ENCODE measurements at regions not wholly inside any gene's neighbourhood (a gene's known extent, or its start where the extent isn't known, plus 50 kb on each side); places are given as distances from the start of the nearest gene placed in this dataset.

DNA sequence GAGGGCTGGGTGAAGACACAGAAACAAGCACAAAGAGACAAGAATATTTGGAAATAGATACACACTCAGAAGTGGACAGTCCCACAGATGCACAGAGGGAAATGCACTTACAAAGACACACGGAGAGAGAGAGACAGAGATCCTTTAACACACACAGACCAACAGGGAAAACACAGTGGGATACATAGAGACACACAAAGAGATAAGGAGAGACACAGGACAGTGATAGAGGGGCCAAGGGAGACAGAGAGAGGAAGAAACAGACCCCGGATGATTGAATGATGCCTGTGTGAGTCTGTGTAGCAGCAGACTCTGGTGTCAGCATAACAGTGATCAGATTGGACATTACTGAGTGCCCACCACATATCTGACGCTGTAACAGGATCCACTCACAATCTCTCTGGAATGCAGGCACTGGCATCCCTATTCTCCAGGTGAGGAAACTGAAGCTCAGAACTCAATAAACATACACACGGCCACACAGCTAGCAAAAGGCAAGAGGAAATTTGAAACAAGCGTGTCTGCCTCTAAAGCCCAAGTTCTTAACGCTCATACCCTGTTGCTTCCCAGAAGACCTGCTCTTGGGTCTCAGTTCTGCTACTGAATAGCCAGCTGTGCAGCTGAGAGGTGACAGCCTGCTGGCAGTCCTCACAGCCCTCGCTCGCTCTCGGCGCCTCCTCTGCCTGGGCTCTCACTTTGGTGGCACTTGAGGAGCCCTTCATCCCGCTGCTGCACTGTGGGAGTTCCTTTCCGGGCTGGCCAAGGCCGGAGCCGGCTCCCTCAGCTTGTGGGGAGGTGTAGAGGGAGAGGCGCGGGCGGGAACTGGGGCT is 186.3 kb upstream of the NLRP1 start:
- TF ChIP-seq, protein P1, sequence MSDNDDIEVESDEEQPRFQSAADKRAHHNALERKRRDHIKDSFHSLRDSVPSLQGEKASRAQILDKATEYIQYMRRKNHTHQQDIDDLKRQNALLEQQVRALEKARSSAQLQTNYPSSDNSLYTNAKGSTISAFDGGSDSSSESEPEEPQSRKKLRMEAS (IDR thresholded peaks at IDR 0.05; ENCODE audit: low read depth, low read length): no peak
- TF ChIP-seq, protein P2, sequence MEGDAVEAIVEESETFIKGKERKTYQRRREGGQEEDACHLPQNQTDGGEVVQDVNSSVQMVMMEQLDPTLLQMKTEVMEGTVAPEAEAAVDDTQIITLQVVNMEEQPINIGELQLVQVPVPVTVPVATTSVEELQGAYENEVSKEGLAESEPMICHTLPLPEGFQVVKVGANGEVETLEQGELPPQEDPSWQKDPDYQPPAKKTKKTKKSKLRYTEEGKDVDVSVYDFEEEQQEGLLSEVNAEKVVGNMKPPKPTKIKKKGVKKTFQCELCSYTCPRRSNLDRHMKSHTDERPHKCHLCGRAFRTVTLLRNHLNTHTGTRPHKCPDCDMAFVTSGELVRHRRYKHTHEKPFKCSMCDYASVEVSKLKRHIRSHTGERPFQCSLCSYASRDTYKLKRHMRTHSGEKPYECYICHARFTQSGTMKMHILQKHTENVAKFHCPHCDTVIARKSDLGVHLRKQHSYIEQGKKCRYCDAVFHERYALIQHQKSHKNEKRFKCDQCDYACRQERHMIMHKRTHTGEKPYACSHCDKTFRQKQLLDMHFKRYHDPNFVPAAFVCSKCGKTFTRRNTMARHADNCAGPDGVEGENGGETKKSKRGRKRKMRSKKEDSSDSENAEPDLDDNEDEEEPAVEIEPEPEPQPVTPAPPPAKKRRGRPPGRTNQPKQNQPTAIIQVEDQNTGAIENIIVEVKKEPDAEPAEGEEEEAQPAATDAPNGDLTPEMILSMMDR (IDR thresholded peaks at IDR 0.05; ENCODE audit: low read depth, low read length): no peak
- TF ChIP-seq POLR2A (IDR thresholded peaks at IDR 0.05; ENCODE audit: extremely low read depth, insufficient read length): no peak

Measured in NB4 (cell line).